GM19240 (cell line): ENCODE measurements at regions not wholly inside any gene's neighbourhood (a gene's known extent, or its start where the extent isn't known, plus 50 kb on each side); places are given as distances from the start of the nearest gene placed in this dataset.
"Not testable (repeated sequence)": the region's sequence is repeated elsewhere in the genome, so short reads cannot be mapped to it uniquely, and the experiment has no call there.

Experiments used
- DNase-seq: peaks from one replicate; pipeline ENCODE4 v3.0.0; 2011; ENCODE audit warnings: low spot score; ENCODE audit not compliant: insufficient read length

- no peak for DNase-seq
Observed at GRCh38 chr14:57061009-57061711, 207.5 kb downstream of the EXOC5 start.

DNA sequence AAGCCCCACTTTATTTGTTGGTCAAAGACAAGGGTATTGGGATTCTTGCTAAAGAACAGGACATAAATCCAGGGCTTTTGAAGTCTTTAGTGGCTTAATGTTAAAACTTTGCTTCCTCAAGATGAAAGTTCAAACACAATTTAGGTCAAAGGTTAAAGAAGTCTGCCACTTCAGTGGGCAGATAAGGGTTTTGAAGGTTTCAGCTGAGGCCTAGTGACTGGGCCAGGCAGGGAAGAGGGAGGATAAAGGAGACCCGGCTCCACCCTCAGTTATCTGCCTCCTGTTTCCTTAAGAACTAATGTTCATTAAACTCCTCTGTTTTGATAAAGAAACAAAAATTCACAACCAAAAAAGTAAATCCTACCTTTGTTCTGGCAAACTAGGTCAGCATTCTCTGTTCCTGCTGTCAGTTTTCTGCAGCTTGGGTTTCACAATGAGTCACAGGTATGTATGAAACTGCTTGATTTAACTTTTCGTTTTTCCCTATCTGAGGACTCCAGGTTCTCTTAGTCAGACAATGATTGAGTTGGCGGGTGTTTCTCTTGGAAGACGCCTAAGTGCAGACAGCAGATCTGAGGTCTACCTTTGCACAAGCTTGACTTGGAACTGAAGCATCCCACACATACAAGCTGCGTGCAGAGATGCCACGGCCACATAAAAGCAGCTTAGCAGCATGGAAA lies 208.3 kb downstream of the EXOC5 start:
- peak; percentile 44 for DNase-seq

GRCh38 chr14:57058319-57058718 lies 210.4 kb downstream of the EXOC5 start:
- no peak for DNase-seq

DNA sequence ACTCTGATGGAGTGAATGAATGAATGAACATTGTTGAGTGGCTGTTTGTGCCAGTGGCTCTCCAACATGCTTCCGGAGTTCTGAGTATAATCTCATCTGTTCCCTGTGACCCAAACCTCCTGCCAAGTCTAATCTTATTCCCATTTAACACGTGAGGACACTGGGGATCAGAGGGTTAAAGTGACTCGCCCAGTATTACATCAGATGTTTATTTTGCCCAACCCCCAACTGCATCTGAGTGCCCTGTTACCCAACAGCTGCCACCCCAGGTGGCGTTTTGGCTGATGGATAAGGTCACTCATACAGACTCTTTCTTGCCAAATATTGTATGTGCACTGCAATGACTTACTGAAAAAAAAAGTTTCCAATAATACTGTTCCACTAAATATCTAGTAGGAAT lies 210.9 kb downstream of the EXOC5 start:
- DNase-seq, result no peak

GRCh38 chr14:57056522-57056921 lies 212.2 kb downstream of the EXOC5 start:
- not testable (repeated sequence) for DNase-seq

DNA sequence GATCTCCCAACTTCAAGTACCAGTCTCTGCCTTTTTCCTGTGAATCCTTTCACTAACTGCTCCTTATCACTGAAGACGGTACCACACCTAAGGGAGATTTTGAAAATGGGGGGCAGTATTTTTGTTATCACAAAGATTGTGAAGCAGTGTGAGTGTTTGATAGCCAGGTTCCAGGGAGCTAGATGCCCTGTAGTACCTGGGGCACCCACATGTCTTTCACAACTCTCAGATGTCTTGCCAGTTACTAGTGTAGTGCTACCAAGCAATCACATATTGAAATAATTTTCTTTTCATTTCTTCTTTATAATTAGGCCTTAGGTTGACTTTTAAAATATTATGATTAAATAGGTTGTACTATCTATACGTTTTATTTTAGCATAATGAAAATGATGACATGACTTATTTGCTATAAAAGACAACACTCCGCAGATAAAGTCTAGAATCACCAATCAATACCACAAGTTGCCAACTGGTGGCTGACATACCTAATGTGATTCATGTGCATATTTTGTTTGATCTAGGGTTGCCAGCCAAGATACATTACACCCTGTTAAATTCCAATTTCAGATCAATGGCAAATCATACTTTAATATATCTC lies 215.9 kb downstream of the EXOC5 start:
- no peak for DNase-seq

- DNase-seq, result no peak
Observed at GRCh38 chr14:57051633-57052032, 217.1 kb downstream of the EXOC5 start.

DNA sequence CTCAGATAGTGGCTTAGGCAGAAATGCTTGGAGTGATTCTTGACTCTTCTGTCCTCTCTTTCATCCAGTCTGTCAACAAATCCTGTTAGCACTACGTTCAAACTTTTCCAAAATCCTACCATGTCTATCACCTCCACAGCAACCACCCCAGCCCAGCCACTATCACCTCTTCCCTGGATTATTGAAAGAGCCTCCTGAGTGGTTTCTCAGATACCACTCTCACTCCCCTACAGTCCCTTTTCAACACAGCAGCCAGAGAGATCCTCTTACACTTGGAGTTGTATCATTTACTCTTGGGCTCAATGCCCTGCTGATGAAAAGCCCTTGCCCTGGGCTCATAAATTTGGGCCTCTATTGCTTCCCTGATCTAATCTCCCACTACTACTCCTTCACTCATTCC lies 218.9 kb downstream of the EXOC5 start:
- no peak for DNase-seq

- no peak for DNase-seq
Observed at GRCh38 chr14:57046175-57046574, 222.5 kb downstream of the EXOC5 start.

DNA sequence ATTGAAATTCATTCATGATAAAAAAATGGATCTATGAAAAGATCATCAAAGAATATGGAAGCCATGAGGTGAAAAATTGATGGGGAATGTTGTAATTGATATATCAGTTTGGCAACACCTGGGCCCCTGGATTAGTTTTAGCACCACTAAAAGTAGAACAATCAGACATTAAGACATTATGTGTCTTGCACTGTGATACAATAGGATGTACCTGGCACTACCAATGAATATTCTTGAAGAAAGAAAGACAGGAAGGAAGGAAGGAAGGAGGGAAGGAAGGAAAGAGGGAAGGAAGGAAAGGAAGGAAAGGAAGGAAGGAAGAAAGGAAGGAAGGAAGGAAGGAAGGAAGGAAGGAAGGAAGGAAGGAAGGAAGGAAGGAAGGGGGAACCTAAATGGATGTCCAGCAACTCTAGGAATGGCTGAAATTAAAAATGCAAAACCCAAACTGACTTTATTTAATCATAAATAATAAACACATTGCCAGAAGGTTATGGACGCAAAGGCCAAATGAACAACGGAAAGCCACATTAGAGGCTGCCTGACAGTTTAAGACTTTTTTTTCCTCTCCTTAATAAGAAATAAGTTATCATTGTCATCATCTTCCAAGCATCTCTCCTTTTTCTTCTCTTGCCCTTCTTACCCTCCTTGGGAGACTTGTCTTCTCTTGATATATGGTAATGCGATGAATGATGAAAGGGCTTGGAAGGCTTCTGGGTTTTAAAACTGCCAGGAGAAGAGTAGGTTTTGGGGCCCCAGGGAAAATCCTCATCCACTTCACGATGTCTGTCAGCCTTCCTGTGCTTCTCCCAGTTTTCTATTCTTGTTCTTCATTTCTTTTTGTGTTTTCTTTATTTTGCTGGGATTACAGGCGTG lies 224.4 kb downstream of the EXOC5 start:
- DNase-seq, result not testable (repeated sequence)

GRCh38 chr14:57038689-57039088 lies 228.4 kb upstream of the OTX2 start:
- no peak for DNase-seq

- DNase-seq, result no peak
Observed at GRCh38 chr14:57031474-57031873, 221.2 kb upstream of the OTX2 start.

DNA sequence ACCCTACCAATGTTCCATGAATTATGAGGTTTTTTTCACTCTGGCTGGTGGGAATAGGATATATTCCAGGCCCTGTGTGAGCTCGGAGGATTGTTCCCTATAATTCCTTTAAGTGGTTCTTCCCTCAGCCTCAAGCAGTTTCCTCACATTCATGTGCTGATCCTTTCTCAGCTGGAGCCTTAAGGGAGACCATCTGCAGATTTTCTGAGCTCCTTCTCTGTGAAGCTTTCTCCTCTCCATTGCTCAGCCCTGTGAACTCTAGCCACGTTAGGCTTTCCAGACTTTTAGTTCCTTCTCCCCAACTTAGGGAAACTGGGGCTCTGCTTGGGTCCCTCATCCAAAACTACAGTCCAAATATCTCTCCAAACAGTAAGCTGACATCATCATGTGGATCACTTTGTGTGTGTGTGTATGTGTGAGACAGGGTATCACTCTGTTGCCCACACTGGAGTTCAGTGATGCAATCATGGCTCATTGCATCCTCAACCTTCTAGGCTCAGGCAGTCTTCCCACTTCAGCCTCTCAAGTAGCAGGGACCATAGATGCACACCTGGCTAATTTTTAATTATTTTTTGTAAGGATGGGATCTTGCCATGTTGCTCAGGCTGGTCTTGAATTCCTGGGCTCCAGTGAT lies 219.5 kb upstream of the OTX2 start:
- no peak for DNase-seq

DNA sequence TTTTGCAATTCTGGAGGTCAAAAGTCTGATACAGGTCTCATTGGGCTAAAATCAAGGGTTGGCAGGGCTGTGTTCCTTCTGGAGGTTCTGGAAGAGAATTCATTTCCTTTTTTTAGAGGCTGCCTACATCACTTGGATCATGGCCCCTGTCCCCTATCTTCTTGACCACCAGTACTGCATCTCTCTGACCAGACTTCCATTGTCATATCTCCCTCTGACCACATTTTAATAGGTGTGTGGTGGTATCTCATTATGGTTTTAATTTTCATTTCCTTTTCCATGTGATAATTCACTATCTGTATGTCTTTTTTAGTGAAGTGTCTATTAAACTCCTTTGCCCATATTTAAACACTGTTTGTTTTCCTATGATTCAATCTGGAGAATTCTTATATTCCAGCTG lies 215.2 kb upstream of the OTX2 start:
- no peak for DNase-seq

GRCh38 chr14:57022608-57023007 lies 212.3 kb upstream of the OTX2 start:
- DNase-seq, result no peak

DNA sequence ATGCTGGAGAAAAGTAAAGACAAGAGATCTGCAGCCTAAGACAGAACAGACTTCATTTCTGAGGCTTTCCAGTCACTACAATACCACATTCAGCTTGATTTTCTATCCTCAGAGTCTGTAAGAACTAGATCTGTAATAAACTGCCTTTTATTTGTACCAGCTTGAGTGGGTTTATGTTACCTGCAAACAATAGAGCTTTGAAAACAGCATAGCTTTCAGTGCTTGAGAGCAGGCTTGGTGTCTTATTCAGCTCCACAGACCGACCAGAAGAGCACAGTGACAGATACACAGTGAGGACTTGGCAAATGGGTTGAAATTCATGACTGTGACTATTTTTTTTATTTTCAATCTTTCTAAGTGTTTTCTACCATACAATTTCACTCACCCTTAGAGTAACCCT lies 207.8 kb upstream of the OTX2 start:
- no peak for DNase-seq

DNA sequence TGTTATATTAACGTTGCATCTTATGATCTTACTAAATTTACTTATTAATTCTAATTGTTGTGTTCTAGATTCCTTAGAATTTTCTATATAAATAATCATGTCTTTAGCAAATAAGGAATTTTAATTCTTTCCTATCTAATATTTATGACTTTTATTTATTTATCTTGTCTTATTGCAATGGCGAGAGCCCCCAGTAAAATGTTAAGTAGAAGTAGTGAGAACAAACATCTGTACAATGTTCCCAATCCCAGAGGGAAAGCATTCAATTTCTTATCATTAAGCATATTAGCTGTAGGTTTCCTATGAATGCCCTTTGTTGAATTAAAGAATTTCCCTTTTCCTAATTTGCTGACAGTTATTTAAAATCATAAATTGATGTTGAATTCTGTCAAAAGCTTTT lies 203.7 kb upstream of the OTX2 start:
- no peak for DNase-seq

DNA sequence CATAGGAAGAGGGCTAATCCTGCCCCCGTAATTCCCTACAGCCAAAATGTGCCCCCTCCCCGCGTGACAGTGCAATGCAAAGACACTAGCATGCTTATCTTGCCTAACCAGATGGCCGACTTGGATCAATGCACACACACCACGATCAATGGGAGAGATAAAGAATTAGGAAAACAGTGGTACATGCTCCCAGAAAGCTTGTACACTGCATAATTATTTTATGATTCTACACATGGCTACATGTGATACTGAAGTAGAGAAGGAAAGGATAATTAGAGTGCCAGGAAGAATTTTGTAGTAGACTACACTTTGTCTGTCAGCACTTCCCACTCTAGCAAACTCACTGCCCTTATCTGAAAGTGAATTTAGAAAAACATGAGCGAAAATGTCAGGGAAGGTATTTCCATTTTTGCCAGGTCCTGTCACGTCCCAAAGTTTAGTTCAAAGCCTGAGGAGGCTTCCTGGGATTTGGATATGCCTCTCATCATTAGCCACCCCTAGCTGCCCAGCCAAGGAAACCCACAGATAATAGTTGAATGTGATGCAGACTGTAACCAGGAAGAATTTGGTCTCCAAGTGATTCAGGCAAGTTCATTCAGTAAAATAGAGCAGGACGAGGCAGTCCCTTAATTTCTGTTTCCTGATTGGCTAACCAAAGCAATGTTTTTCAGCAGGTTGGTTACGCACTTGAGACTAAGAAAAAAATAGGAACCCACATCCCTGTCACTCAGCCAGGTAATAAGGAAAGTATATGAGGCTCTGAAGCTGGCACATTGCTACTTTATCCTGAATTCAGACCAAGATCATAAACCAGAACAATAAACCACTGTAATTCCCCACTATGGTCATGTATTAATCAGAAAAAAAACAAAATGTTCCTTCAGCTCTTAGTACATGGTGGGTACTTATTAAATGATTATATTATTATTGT lies 199.6 kb upstream of the OTX2 start:
- DNase-seq, result no peak

GRCh38 chr14:57008534-57008933 lies 198.3 kb upstream of the OTX2 start:
- DNase-seq, result no peak

DNA sequence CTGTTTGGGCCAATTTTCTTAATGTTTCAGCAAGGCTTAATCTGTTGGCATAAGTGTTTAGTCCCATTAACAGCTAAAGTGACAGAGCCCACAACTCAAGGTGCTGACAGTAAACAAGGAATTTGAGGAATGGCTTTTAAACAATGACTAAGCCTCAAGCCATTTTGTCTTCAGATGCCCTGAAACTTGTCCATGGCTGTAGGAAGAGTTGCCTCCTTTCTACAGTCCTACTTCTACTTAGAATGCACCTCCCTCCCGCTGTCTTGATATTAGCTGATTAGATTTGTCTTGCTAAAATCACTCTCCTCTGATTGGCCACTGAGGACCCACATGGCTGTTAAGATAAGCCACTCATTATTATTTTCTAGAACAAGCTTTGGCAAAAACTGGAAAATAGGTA lies 188.4 kb upstream of the OTX2 start:
- DNase-seq, result no peak
